Activated CD8-positive, alpha-beta T cell treated with anti-CD3 and anti-CD28 coated beads for 36 hours (primary cell): ENCODE measurements at regions not wholly inside any gene's neighbourhood (a gene's known extent, or its start where the extent isn't known, plus 50 kb on each side); places are given as distances from the start of the nearest gene placed in this dataset.

Experiments used
- ATAC-seq: fragments of 200-7000 bp; cut with Tn5 transposase; one replicate; pipeline ENCODE4 v1.10.0; 2021; ENCODE audit warnings: mild to moderate bottlenecking, moderate library complexity
- CTCF ChIA-PET: fragments of 350-600 bp; sonication (Branson Sonifier 250); formaldehyde crosslinking; loops from one replicate; lab custom pipeline; 2021; ENCODE audit warnings: antibody characterized with exemption; lab: Charles Lee
- POLR2A ChIA-PET: fragments of 350-600 bp; sonication (Branson Sonifier 250); formaldehyde crosslinking; loops from one replicate; lab custom pipeline; 2021; ENCODE audit warnings: antibody characterized with exemption; lab: Charles Lee
- DNase-seq: peaks from one replicate; pipeline ENCODE4 v3.0.0-alpha.2; 2020
- H3K27ac Mint-ChIP-seq: one replicate; pipeline ENCODE4 v1.8.0; 2021; ENCODE audit warnings: mild to moderate bottlenecking, mixed read lengths
- H3K27me3 Mint-ChIP-seq: one replicate; pipeline ENCODE4 v1.8.0; 2021; ENCODE audit warnings: mixed read lengths
- H3K36me3 Mint-ChIP-seq: one replicate; pipeline ENCODE4 v1.8.0; 2021; ENCODE audit warnings: low read depth, mixed read lengths
- H3K4me1 Mint-ChIP-seq: one replicate; pipeline ENCODE4 v1.8.0; 2021; ENCODE audit warnings: low read depth, mixed read lengths
- H3K4me3 Mint-ChIP-seq: one replicate; pipeline ENCODE4 v1.8.0; 2021; ENCODE audit warnings: mild to moderate bottlenecking, moderate library complexity, mixed read lengths
- H3K9me3 Mint-ChIP-seq: one replicate; pipeline ENCODE4 v1.8.0; 2021; ENCODE audit warnings: mixed read lengths
- CTCF ChIP-seq: fragments of 200-600 bp; IDR thresholded peaks from one replicate; pipeline ENCODE4 v1.8.0; 2022; ENCODE audit warnings: antibody characterized with exemption, mild to moderate bottlenecking
- intact Hi-C: fragments of 100-400 bp; cut with micrococcal nuclease; formaldehyde crosslinking; loops from one replicate; pipeline ENCODE4 v1.10.0; 2022

DNA sequence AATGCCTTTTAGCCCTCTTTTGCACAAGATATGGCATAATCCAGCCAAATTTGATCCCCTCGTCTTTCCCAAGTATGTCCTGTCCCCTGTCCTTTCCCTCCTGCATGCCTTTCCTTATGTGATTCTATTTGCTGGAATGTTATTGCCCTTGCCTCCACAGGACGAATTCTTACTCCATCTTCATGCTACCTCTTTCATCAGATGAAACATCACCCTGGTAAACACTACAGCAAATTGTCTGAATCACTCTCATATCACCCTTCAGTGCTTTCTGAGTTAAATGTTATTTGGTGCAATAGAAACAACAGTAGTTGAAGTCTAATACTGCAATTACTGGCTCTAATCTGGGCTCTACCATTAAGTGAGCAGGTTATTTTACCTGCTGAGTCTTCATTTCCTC, 52.2 kb upstream of the FAT1 start:
- ChIA-PET CTCF (no interaction called here), POLR2A (no interaction called here)
- Mint-ChIP-seq H3K4me1 (no peaks in the 10 kb centered on the region), H3K27me3 (no peaks in the 10 kb centered on the region), H3K9me3 (peaks cover 4% of the 10 kb centered on the region), H3K36me3 (no peaks in the 10 kb centered on the region), H3K4me3 (no peak overlapping the region), H3K27ac (no peak overlapping the region)
- intact Hi-C loops: no loop called here
- TF ChIP-seq CTCF: no peak
- ATAC-seq: no peak
- no peak for DNase-seq

- no peaks in the 10 kb centered on the region for H3K4me1 Mint-ChIP-seq
- ChIA-PET POLR2A (no interaction called here), CTCF (no interaction called here)
- peaks cover 4% of the 10 kb centered on the region for H3K9me3 Mint-ChIP-seq
- DNase-seq (no peak), ATAC-seq (no peak)
- intact Hi-C loops: no loop called here
- TF ChIP-seq CTCF: no peak
- no peaks in the 10 kb centered on the region for H3K27me3 Mint-ChIP-seq
- H3K27ac Mint-ChIP-seq: no peak overlapping the region
- no peaks in the 10 kb centered on the region for H3K36me3 Mint-ChIP-seq
- H3K4me3 Mint-ChIP-seq: no peak overlapping the region
These were observed 54.5 kb upstream of the FAT1 start for GRCh38 chr4:186778134-186778533.

DNA sequence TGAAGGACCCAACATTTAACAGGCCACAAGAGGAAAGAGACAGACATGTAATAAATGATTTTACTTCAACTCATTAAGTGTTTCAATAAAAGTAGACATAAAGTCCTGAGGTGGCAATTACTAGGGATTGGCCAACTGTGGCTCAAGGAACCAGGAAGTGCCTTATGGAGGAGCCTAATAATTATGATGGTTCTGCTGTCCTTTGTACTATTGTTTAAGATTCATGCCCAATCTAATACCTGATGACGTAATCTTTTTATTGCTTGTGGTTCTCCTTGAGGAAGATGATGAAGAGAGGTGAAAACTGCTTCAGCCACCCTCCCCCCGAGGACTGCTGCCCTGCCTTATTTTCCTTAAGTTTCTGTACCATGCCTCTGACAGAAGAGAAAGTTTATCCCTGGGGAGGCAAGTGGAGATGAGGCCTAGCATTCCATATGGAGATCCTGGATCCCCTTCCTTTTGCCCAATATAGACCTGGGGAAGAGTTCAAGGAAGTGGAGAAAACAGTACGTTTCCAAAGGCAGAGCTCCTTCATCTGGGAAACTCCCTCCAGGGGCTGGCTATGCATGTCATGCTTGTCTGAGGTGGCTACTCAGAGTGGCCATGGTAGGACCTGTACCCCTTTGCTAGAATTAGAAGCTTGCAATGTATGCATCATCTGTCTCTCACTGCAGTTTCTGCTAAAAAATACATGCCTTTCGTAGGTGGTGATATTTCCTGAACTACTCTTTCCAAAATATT, 56.8 kb upstream of the FAT1 start:
- Mint-ChIP-seq H3K4me3 (no peak overlapping the region), H3K9me3 (peaks cover 4% of the 10 kb centered on the region), H3K27me3 (no peaks in the 10 kb centered on the region), H3K36me3 (no peaks in the 10 kb centered on the region), H3K27ac (no peak overlapping the region), H3K4me1 (no peaks in the 10 kb centered on the region)
- ChIA-PET POLR2A (no interaction called here), CTCF (no interaction called here)
- DNase-seq (no peak), ATAC-seq (no peak)
- TF ChIP-seq CTCF: no peak
- intact Hi-C loops: no loop called here

GRCh38 chr4:186781032-186781917, 57.6 kb upstream of the FAT1 start:
- H3K36me3 Mint-ChIP-seq: no peaks in the 10 kb centered on the region
- no peak overlapping the region for H3K27ac Mint-ChIP-seq
- ChIA-PET CTCF (no interaction called here), POLR2A (no interaction called here)
- no peak for ATAC-seq
- no peak overlapping the region for H3K4me3 Mint-ChIP-seq
- no peak for DNase-seq
- no peak for TF ChIP-seq CTCF
- intact Hi-C loops: no loop called here
- H3K4me1 Mint-ChIP-seq: no peaks in the 10 kb centered on the region
- H3K27me3 Mint-ChIP-seq: no peaks in the 10 kb centered on the region
- peaks cover 4% of the 10 kb centered on the region for H3K9me3 Mint-ChIP-seq

GRCh38 chr4:186782302-186782701, 58.6 kb upstream of the FAT1 start:
- Mint-ChIP-seq H3K27me3 (no peaks in the 10 kb centered on the region), H3K4me1 (no peaks in the 10 kb centered on the region), H3K27ac (no peak overlapping the region), H3K36me3 (no peaks in the 10 kb centered on the region), H3K4me3 (no peak overlapping the region), H3K9me3 (peaks cover 4% of the 10 kb centered on the region)
- ATAC-seq: no peak
- ChIA-PET CTCF (no interaction called here), POLR2A (no interaction called here)
- intact Hi-C loops: no loop called here
- TF ChIP-seq CTCF: no peak
- no peak for DNase-seq
